Suppressor macrophage treated with lipopolysaccharide for 1 hour (primary cell): ENCODE measurements at regions not wholly inside any gene's neighbourhood (a gene's known extent, or its start where the extent isn't known, plus 50 kb on each side); places are given as distances from the start of the nearest gene placed in this dataset.

Experiments used
- DNase-seq, 3 donors: peaks; one replicate each; pipeline ENCODE4 v3.0.0-alpha.2; 2020 to 2022

GRCh38 chr15:61318802-61319525 is 89.9 kb upstream of the RORA start:
- no peak for DNase-seq

GRCh38 chr15:61318301-61318700 is 89.2 kb upstream of the RORA start:
- no peak for DNase-seq

DNA sequence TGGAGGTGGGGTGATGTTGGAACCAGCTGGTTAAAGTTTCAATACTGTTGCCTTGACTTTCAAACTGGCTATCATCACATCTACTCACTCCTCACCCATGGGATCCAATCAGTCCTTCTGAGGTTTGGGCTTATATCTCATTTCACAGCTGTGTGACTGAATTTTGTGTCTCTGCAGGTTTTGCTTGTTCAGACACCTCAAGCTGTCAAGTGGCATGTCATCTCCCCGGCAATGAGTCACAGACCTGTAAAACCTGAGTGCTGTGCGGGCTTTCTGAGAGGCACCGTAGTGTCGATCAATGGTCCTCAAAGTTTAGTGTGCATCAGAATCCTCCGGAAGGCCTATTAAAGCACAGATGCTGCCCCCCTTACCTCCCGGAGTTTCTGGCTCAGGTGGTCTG is 86.4 kb upstream of the RORA start:
- DNase-seq: no peak

DNA sequence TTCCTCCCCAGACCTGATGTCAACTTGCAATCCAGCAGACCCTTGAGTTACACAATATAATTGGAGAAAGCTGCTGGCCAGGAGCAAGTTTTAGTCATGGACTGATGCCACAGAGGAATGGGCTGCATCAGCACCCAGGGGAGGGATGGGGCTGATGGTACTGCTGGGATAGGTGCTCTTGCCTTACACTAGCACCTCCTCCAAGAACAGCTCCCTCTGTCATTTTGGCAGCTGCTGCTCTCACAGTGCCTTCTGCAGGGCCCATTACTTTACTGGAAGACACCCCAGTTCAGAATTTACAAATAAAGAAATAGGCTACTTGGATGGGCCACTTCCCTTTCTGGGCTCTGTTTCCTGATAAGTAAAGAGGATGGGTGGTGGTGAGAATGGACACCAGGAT is 85.3 kb upstream of the RORA start:
- no peak for DNase-seq

GRCh38 chr15:61309617-61310016 is 80.5 kb upstream of the RORA start:
- DNase-seq: no peak

GRCh38 chr15:61309031-61309511 is 80.0 kb upstream of the RORA start:
- no peak for DNase-seq

DNA sequence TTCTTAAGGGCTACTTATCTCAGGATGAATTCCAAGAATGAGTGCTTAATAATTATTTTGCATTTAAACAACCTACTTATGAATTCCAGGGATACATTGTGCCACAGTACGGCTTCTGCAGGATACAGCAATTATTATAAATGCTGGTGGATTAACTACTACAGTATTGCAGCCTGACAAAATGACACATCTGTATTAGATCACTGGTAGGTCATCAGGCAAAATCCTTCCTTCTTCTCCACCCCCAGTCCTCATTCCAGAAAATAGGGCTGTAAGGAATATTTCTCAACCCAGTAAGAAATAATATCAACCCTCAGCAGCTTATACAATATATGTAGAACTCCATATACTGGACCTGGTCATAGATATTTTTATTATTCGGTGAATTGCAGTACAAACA is 79.3 kb upstream of the RORA start:
- no peak for DNase-seq

- no peak for DNase-seq
Measured at GRCh38 chr15:61307474-61307873, 78.4 kb upstream of the RORA start.

- no peak for DNase-seq
Measured at GRCh38 chr15:61301701-61302100, 72.6 kb upstream of the RORA start.

DNA sequence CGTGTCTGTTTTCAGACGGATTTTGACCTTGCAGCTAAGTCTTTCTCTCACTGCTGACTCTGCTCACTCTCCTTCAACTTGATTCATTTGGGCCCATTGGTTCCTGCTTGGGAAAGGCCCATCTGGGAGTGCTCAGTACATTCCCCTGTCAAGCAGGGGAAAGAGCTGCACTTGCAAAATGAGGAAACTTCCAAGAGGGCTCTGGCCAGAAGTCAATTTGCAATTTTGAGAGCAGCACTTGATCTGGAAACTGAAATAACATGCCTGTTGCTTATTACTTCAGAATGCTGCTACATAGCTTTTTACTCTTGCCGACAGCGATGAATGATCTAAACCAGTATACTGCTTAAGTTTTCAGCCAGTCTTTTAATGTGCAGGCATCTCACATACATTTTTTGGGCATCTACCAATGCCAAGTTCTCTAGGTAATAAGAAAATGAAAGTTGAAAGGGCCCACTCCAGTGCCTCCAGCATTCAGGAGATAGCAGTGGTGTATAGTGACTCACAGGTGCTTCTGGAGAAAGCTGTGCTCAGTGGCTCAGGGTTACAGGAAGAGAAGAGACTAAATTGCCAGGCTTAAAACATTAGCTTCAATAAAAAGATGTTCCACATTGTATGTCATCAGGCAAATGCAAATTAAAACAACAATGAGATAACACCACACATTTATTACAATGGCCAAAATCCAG is 70.1 kb upstream of the RORA start:
- DNase-seq: no peak

- no peak for DNase-seq
Measured at GRCh38 chr15:61295239-61295638, 66.1 kb upstream of the RORA start.

DNA sequence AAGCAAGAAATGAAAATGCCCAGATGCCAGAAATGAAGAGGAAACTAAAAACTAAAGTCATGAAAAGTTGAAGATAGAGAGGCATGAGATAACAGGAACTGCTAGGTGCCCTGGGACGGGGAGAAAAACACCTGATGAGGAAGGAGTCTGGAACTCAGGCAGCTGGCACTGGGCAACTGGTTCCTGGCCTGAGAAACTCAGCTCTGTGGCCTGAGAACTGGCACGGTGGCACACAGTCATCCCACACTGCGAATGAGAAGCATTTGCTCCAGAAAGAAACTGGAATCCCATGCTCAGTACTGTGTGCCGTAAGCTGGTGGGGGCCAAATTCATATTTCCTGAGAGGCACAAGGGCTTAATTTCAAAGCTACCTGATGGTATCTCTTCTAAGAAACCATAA is 53.6 kb upstream of the RORA start:
- DNase-seq: no peak

GRCh38 chr15:61281328-61281727 is 52.2 kb upstream of the RORA start:
- DNase-seq: no peak
